GM21447 (cell line): ENCODE measurements at regions not wholly inside any gene's neighbourhood (a gene's known extent, or its start where the extent isn't known, plus 50 kb on each side); places are given as distances from the start of the nearest gene placed in this dataset.
"Not testable (repeated sequence)": the region's sequence is repeated elsewhere in the genome, so short reads cannot be mapped to it uniquely, and the experiment has no call there.

ENCODE experiments used
- ATAC-seq: cut with Tn5 transposase; IDR thresholded peaks from one replicate; pipeline ENCODE4 v1.9.1; 2021; ENCODE audit not compliant: unreplicated experiment

DNA sequence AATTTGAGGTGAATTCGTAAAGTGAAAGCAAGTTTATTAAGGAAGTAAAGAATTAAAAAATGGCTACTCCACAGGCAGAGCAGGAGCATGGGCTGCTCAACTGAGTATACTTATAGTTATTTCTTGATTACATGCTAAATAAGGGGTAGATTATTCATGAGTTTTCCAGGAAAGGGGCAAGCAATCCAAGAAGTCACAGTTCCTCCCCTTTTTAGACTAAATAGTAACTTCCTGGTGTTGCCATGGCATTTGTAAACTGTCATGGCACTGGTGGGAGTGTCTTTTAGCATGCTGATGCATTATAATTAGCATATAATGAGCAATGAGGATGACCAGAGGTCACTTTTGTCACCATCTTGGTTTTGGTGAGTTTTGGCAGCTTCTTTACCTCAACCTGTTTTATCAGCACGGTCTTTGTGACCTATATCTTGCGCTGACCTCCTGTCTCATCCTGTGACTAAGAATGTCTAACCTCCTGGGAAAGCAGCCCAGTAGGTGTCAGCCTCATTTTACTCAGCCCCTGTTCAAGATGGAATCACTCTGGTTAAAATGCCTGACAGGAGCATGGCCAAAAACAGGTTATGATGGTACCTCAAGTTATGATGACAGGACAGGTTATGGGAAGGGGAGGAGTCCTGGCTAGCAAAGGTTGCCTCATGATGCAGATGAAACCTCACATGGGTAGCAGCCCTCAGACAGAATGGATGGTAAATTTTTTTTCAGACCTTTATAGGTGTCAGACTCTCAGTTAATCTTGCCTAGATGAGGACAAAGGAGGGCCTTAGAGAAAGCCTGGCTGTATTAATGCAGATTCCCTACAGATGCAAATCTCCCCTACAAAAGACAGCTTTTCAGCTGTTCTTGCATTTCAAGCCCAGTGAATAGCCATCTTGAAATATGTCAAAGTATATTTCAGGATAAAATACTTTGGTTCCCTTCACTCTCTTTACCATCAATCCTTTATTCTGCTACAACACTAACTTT, 49.7 kb downstream of the SIPA1L2 start:
- ATAC-seq, result no peak

DNA sequence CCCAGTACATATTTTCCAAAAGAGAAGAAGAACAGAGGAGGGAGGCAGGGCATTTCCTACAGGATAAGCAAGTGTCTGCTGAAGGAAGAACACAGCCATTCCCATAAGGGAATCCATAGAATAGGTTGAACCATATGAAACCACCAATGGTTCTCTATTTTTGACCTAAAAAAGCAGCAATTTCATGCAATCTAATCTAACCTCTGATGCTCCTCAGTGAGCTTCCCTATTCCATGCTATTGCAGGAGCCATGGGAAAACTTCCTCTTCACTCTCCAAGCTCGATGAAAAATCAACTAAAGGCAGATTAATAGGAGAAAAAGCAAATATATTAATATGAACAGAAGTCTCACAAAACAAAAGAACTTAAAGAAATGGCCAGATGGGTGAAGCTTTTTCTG, 50.5 kb downstream of the SIPA1L2 start:
- no peak for ATAC-seq

DNA sequence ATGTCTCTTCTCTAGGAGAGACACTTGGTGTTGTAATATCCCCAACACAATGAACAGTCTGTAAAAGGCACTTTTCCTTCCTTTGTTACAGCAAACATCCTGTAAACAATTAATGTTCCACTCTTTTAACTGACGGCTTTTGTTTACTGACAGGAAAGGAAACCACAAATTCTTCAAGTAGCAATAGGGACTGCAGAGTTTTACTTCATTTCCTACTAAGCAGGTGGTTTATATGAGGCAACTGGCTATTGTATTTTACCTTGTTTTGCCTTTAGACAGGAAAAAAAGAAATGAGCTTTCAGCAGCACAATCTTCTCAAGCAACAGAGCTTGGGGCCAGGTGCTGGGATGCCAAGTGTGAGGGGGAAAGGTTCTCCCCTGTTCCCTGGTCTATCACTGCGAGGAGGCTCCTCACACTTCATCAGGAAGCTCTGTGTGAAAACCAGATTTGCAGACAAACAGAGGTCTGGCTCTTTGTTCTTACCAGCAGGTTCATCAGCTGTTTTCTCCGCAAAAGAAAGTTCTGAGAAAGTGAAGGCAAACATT, 51.2 kb downstream of the SIPA1L2 start:
- peak; percentile 91 for ATAC-seq

DNA sequence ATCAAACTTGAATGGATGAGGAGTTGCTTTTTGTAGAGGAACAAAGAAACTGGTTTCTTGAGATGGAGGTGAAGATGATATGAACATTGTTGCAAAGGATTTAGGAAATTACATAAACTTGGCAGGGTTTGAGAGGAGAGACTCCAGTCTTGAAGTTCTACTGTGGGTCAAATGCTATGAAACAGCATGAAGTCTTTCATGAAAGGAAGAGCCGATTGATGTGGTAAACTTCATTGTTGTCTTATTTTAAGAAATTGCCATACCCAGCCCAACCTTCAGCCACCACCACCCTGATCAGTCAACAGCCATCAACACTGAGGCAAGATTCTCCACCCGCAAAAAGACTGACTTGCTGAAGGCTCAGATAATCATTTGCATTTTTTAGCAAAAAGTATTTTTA, 52.2 kb downstream of the SIPA1L2 start:
- no peak for ATAC-seq

DNA sequence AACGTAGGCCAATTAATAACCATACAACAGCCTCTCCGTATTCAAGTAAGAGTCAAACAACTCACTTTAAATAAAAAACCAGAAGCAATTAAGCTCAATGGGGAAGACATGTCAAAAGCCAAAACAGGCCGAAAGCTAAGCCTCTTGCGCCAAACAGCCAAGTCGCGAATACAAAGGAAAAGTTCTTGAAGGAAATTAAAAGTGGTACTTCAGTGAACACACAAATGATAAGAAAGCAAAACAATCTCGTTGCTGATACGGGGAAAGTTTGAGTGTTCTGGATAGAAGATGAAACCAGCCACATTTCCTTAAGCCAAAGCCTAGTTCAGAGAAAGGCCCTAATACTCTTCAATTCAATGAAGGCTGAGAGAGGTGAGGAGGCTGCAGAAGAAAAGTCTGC, 53.4 kb downstream of the SIPA1L2 start:
- no peak for ATAC-seq

DNA sequence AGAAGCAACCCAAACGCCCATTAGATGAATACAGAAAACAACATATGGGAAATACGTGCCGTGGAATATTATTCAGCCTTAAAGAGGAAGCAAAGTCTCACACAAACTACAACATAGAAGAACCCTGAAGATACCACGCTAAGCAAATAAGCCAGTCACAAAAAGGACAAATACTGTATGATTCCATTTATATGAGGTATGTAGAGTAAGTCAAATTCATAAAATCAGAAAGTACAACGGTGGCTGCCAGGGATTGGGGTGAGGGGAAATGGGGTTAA, 54.2 kb downstream of the SIPA1L2 start:
- no peak for ATAC-seq

DNA sequence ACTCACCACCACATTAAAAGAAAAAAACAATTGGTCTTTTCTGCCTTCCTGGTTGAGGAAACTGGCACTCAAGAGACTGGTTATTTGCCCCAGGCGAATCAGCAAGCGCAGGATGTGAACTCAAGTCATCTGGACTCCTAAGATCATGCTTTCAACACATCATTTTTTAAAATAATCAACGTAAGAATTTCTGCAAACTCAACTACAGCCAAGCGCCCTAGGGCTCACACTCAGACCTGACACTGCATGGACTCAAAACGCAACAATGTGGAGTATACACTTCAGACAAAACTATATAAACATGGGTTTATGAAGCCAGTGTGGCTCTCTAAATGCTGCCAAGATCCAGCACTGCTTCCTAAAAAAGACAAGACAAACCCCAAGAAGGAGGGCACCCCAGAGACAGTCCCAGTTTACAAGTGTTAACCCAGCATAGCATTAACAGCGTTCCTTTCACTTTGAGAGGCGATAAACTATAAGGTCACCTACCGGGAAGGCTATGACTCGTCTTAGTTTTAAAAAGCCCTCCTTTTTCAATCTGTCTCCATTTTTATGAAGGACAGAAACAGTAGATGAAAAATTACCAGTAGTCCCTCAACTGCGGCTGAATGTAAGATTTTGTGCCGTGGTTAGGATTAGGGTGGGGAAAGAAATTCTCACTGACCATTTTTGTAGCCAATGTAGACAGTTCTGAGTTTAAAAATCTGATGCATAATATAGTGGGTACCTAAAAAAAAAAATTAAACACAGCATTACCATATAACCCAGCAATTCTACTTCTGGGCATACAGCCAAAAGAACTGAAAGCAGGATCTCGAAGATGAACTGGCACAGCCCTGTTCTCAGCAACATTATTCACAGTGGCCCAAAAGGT, 54.8 kb downstream of the SIPA1L2 start:
- ATAC-seq, result no peak

DNA sequence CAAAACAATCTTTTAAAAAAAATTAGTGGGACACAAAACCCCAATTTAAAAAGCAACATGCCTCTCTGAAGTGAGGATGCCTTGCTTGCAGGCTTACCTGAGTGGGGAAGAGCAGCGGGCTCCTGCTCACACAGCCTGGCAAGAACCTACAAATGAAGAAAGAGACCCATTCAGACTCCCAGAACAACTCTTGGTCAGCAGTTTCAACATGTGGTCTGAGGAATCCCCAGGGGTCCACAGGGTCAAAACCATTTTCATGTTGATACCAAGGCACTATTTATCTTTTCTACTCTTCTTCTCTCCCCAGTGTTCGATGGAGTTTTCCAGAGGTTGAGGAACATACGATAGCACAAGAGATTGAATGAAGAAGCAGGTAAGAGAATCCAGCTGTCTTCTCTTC, 55.9 kb downstream of the SIPA1L2 start:
- ATAC-seq, result no peak

DNA sequence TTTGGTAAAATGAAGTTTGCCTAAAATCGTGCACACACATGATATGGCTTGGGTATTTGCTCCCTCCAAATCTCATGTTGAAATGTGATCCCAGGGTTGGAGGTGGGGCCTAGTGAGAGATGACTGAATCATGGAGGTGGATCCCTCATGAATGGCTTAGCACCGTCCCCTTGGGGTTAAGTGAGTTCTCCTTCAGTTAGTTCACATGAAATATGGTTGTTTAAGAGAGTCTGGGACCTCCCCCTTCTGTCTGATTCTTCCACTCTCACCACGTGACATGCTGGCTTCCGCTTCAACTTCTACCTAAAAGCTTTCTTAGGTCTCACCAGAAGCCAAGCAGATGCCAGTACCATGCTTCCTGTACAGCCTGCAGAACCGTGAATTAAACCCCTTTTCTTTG, 58.4 kb downstream of the SIPA1L2 start:
- ATAC-seq, result no peak

DNA sequence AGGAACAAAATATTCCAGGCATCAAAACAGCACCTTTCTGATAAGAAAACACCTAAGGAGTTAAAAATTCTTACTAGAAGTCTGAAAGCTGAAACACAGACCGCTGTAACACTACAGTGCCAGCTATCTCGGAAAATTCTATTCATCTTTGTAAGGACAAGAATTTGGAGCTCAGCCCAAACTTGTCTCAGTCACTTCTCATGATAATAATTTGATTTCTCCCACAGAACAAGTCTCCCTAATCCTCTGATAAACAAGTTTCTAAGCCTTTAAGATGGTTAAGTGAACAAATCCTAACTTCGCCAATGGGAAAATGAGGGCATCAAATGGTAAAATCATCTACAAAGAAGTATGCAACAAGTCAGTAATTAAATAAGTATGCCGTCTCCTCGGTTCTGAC, 59.9 kb downstream of the SIPA1L2 start:
- no peak for ATAC-seq

DNA sequence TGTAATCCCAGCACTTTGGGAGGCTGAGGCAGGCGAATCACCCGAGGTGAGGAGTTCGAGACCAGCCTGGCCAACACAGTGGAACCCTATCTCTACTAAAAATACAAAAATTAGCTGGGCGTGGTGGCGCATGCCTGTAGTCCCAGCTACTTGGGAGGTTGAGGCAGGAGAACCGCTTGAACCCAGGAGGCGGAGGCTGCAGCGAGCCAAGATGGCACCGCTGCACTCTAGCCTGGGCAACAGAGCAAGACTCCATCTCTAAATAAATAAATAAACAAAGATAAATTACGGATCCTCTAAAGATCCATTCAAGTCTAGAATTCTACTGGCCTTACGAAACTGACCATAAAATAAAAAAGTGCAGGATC, 60.4 kb downstream of the SIPA1L2 start:
- ATAC-seq, result not testable (repeated sequence)

DNA sequence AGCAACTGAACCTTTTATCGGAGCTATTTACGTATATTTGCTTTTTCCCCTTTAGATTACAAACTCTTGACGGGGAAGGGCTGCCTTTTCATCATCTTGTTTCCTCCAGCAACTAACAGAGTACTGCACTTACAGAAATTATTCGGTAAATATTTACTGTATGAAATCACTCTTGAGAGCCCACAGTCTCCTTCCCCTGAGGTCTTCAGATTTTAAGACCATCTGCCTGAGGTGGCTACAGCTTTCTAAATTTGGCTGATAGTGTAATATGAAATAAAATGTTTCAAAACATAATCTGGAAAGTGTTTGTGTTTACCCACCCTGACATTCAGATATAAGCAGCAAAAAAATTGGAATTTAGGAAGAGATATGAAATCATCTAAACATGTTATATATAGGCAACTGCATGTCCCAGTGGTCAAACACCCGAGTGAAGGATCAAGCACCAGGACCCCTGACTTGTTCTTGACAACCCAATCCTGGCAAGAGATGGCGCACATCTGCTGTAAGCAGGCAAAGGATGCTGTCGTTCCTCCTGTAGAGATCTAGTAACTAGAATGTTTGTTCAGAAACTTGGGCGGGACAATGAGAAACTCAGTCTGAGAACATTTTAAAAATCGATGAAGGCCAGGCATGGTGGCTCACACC, 60.9 kb downstream of the SIPA1L2 start:
- ATAC-seq, result no peak

DNA sequence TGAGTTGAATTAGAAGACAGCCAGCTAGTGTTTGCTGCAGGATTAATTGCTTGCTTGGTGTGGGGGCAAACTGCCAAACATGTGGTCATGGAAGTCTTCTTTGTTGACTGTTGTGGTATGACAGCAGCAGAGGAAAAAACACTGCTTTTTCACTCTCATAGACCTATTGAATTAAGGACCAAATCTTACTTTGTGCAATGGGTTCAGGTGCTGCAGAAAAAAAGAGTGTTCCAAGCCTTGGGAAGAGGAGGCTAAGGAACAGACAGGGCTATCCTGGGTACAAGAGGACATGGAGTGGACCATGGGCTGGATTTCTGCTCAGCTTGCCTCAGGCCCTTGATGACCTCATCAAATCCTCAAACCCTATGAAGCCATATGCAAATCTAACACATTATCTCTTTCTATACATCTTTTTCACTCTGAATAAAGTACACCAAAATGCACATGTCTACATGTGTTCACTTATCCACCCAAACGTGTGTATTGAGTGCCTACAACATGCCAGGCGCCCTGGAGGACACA, 61.5 kb downstream of the SIPA1L2 start:
- ATAC-seq, result no peak

DNA sequence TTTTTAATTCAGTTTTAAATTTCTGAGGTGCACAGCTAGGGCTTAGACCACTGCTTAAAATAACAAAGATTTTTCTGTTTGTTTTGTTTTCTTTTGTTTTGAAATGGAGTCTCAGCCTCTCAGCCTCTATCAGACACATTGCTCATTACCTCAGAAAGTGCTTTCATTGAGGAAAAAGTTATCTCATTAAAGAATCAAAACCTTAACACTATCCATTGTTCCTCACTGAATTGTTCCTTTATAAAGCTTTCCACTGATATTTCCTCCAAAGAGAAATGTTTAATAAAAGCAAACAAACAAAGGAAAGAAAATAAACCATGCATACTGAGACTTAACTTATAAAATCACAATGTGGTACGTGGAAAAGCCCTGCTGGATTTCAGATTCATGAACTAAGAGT, 63.8 kb downstream of the SIPA1L2 start:
- ATAC-seq, result no peak

DNA sequence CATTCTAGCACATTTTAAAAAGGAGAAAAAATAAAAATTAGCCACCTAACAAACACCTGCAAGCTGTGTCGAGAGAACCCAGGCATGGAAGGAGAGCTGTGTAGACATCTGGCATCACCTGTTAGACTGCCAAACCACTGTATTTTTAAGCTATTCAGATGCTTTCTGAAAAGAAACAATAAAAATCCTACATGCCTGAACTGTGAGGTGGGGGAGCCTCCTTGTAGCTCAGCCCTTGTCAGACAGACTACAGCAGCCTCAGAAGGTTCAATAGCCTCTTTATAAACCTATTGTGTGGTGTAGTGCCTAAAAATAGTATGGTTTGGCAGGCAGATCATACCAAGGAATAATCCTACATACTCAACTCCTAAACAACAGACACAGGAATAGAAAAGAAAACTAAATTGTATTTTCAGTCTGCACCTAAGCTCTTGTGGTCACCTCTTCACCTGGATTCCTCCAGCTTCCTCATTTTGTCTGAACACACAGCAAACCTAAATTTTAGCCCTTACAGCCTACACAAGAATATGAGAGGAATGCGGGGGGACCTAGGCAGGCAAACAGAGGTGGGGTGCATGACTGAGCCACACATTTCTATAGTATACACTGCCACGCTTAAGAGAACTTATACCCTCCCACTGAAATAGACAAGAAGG, 67.0 kb downstream of the SIPA1L2 start:
- ATAC-seq, result no peak

DNA sequence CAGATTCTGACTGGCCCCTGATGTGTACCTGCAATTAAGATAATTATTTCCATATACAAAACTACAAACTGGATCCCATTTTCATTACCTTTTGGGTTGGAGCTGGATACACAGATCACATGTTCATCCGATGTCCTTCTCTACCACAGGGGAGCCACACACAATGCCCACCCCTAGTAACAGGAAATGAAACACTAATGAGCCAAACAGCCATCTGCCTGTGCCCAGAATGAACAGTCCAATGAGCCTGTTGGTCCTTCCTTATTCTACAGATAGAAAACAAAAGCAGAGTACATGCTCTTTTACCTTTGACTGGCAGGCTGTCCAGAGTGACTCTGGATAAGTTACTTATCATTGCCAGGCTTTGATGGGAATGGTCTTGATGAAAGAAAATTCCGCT, 68.6 kb downstream of the SIPA1L2 start:
- no peak for ATAC-seq

DNA sequence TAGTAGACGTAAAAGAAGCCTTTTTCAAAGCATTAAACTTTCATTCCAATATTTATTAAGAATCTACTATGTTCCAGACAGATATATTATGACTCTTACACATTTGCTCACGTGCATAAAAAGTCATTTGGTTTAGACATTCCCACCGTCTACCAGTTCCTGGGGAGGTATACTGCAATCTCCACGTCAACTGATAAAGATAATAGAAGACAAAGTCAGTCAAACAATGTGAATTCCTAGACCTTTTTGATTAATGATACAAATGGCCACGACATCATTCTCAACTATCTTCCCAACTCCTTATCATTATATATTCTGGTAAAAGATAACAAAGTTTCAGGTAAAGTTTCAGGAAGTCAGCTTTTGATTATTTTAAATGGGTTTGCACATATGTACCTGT, 69.0 kb downstream of the SIPA1L2 start:
- no peak for ATAC-seq

DNA sequence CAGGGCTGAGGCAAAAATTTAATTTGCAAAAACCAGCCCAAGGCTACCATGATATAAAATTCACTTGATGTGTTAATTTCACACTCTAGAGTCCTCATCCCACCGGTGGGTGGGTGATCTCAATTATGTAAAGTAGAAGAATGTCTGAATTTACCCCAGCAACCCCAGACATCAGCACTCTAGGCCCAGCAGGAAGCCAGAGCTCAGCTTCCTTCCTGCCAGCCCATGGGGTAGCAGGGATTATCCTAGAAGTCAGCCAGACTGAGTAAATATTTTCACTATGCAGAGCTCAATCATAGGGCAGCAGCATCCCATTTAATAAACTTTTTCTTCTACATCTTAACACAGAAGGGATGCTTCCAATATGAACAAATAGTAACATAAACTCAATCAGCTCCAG, 71.0 kb downstream of the SIPA1L2 start:
- no peak for ATAC-seq

DNA sequence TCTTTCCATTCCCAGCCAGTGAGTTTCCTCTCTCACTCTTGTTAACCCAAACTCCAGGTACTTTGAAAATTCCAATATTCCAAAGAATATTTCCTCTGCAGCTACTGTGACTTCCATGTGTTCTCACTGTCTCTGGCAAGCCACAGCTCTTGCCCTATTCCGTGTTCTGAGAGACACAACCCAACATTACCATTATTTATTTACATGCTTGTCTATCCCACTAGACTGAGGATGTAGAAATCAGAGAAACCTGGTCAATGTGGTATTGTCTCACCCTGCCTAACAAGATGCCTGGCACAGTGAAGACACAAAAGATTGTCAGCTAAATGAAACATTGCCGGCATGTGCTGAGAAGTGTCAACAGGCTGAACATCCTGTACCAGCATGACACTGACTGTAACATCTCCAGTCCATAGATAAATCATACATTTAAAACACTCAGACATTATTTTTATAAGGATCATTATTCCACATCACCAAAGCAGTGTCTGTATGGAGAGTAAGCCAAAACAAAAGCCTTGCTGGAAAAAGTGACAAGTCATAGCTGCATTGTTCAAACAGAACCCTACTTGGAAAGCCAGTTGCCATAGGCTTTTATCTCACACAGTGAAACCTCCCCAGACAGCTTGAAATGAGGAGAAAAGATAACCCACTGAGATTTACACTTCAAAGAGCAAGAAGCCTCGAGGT, 72.3 kb downstream of the SIPA1L2 start:
- ATAC-seq, result no peak

DNA sequence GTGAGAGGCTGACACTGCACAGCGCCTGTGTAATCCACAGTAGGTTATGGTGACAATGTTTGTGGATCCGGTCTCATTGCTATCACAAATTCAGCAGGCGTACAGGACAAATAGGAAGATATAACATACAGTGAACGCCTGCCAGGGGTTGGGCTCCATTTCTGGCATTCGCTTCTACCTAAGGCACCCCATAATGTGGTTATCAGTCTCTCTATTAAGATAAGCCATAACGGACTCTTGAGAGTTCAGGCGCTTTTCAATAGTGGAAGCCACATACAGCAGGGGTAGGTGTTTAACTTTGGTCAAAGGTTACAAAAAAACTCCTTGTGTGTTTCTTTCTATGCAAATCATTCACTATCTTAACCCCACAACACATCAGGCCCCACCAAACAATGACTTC, 72.8 kb downstream of the SIPA1L2 start:
- ATAC-seq, result no peak
